Thyroid gland (tissue), 4 donors: ENCODE measurements at regions not wholly inside any gene's neighbourhood (a gene's known extent, or its start where the extent isn't known, plus 50 kb on each side); places are given as distances from the start of the nearest gene placed in this dataset.

ENCODE experiments used
- POLR2A ChIP-seq, 2 donors: fragments of 450-650 bp; IDR thresholded peaks; one replicate each; pipeline ENCODE4 v1.6.1; 2017; ENCODE audit warnings: antibody characterized with exemption in 2 of 2, mild to moderate bottlenecking in 2 of 2, moderate library complexity in 1 of 2
- TF ChIP-seq, protein P1 (sequence below), 6 experiments: fragments of 200-600 bp in 3 of 6; fragments of 450-650 bp in 3 of 6; sonication (generic) in 3 of 6; IDR thresholded peaks; one replicate each; pipeline ENCODE4 v1.5.1; 2016 to 2019; ENCODE audit warnings: antibody characterized with exemption in 6 of 6, mild to moderate bottlenecking in 2 of 6, inconsistent platforms in 1 of 6, moderate library complexity in 1 of 6

DNA sequence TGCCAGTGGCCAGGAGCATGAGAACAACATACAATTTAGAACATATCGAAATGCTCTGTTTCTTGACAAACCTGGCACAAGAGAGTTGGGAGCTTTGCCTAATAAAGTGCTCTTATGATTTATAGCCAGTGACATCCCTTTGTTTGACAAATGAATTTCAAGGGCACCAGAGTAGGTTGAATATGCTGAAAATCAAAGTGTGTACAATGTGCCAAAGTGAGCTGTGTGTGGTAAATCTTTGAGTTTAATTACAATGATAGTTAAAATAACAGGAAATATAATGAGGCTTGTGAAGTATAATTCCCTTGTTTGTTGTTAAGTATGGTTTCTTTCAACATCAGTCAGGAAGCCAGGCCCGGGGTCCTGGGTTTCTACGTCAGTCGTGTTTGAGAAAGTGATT, 211.9 kb downstream of the EBLN2 start:
- TF ChIP-seq, protein P1, sequence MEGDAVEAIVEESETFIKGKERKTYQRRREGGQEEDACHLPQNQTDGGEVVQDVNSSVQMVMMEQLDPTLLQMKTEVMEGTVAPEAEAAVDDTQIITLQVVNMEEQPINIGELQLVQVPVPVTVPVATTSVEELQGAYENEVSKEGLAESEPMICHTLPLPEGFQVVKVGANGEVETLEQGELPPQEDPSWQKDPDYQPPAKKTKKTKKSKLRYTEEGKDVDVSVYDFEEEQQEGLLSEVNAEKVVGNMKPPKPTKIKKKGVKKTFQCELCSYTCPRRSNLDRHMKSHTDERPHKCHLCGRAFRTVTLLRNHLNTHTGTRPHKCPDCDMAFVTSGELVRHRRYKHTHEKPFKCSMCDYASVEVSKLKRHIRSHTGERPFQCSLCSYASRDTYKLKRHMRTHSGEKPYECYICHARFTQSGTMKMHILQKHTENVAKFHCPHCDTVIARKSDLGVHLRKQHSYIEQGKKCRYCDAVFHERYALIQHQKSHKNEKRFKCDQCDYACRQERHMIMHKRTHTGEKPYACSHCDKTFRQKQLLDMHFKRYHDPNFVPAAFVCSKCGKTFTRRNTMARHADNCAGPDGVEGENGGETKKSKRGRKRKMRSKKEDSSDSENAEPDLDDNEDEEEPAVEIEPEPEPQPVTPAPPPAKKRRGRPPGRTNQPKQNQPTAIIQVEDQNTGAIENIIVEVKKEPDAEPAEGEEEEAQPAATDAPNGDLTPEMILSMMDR (IDR thresholded peaks at IDR 0.05): no peak
- no peak for TF ChIP-seq POLR2A (IDR thresholded peaks at IDR 0.05)
